ENCODE measurements at regions not wholly inside any gene's neighbourhood (a gene's known extent, or its start where the extent isn't known, plus 50 kb on each side); places are given as distances from the start of the nearest gene placed in this dataset.

DNA sequence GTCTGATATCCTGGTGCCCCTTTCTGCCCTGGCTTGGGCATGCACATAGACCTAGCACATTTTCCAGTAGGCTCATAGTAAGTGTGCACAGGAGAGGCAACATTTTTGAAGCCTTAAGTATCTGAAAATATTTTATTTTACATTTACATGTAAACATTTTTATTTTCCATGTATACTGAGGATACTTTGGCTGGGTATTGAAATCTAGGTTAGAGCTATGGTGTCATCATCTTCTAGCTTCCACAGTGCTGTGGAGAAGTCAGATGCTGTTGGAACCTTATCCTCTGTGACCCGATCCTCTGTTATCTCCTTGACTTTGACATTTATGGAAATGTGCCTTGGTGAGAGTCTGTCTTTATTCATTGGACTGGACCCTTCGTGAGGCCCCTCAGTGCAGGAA lies 74.1 kb downstream of the PLXNA1 start:
- Histone ChIP-seq H3K36me3 (ENCODE audit: insufficient read depth) (no peaks in the 10 kb centered on the region), H3F3A (replicated peaks; ENCODE audit: low read depth) (no peaks in the 10 kb centered on the region), H3K27ac (ENCODE audit: low read depth) (no peak overlapping the region), H3K4me2 (no peak overlapping the region), H3K4me1 (ENCODE audit: insufficient read depth) (no peaks in the 10 kb centered on the region), H3K9me2 (ENCODE audit: insufficient read depth) (no peaks in the 10 kb centered on the region), H3K79me2 (replicated peaks; ENCODE audit: insufficient read depth) (no peaks in the 10 kb centered on the region), H4K20me1 (replicated peaks; ENCODE audit: insufficient read depth) (no peaks in the 10 kb centered on the region), H3K27me3 (ENCODE audit: insufficient read depth) (no peaks in the 10 kb centered on the region), H2AFZ (no peak overlapping the region), H3K4me3 (no peak overlapping the region)
- H3K4me3 Mint-ChIP-seq, result no peak overlapping the region
- no peak for ATAC-seq
- peaks cover 6% of the 10 kb centered on the region for H3K27me3 Mint-ChIP-seq (ENCODE audit: insufficient read depth, low read depth, poor library complexity)
- peaks cover 4% of the 10 kb centered on the region; the same call in 2 of the 3 replicates for H3K4me1 Mint-ChIP-seq
- H3K9me3 Mint-ChIP-seq, result peaks cover 18% of the 10 kb centered on the region
- DNase-seq (ENCODE audit: low spot score), result no peak
- TF ChIP-seq STAT1 (IDR thresholded peaks at IDR 0.05; ENCODE audit: unreplicated experiment) (no peak), NANOG (IDR thresholded peaks at IDR 0.05; ENCODE audit: borderline replicate concordance) (no peak), EZH2 (IDR thresholded peaks at IDR 0.05; ENCODE audit: low read depth, unreplicated experiment) (no peak), POLR2AphosphoS5 (IDR thresholded peaks at IDR 0.05; ENCODE audit: low read depth) (no peak), JUNB (IDR thresholded peaks at IDR 0.05; ENCODE audit: unreplicated experiment) (no peak), ZNF114 (CRISPR knock-in tag; IDR thresholded peaks at IDR 0.05) (no peak), EZH2phosphoT487 (IDR thresholded peaks at IDR 0.05; ENCODE audit: unreplicated experiment) (no peak), ZNF331 (CRISPR knock-in tag; IDR thresholded peaks at IDR 0.05; ENCODE audit: low read depth) (no peak), CREB1 (CRISPR knock-in tag; IDR thresholded peaks at IDR 0.05; ENCODE audit: low read depth) (no peak)
- TF ChIP-seq, protein P1, sequence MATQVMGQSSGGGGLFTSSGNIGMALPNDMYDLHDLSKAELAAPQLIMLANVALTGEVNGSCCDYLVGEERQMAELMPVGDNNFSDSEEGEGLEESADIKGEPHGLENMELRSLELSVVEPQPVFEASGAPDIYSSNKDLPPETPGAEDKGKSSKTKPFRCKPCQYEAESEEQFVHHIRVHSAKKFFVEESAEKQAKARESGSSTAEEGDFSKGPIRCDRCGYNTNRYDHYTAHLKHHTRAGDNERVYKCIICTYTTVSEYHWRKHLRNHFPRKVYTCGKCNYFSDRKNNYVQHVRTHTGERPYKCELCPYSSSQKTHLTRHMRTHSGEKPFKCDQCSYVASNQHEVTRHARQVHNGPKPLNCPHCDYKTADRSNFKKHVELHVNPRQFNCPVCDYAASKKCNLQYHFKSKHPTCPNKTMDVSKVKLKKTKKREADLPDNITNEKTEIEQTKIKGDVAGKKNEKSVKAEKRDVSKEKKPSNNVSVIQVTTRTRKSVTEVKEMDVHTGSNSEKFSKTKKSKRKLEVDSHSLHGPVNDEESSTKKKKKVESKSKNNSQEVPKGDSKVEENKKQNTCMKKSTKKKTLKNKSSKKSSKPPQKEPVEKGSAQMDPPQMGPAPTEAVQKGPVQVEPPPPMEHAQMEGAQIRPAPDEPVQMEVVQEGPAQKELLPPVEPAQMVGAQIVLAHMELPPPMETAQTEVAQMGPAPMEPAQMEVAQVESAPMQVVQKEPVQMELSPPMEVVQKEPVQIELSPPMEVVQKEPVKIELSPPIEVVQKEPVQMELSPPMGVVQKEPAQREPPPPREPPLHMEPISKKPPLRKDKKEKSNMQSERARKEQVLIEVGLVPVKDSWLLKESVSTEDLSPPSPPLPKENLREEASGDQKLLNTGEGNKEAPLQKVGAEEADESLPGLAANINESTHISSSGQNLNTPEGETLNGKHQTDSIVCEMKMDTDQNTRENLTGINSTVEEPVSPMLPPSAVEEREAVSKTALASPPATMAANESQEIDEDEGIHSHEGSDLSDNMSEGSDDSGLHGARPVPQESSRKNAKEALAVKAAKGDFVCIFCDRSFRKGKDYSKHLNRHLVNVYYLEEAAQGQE (IDR thresholded peaks at IDR 0.05; ENCODE audit: unreplicated experiment), result no peak
- TF ChIP-seq, protein P2, sequence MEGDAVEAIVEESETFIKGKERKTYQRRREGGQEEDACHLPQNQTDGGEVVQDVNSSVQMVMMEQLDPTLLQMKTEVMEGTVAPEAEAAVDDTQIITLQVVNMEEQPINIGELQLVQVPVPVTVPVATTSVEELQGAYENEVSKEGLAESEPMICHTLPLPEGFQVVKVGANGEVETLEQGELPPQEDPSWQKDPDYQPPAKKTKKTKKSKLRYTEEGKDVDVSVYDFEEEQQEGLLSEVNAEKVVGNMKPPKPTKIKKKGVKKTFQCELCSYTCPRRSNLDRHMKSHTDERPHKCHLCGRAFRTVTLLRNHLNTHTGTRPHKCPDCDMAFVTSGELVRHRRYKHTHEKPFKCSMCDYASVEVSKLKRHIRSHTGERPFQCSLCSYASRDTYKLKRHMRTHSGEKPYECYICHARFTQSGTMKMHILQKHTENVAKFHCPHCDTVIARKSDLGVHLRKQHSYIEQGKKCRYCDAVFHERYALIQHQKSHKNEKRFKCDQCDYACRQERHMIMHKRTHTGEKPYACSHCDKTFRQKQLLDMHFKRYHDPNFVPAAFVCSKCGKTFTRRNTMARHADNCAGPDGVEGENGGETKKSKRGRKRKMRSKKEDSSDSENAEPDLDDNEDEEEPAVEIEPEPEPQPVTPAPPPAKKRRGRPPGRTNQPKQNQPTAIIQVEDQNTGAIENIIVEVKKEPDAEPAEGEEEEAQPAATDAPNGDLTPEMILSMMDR (conservative IDR thresholded peaks at IDR 0.05; ENCODE audit: low read depth in 2 of 2), result no peak
- TF ChIP-seq, protein P3, sequence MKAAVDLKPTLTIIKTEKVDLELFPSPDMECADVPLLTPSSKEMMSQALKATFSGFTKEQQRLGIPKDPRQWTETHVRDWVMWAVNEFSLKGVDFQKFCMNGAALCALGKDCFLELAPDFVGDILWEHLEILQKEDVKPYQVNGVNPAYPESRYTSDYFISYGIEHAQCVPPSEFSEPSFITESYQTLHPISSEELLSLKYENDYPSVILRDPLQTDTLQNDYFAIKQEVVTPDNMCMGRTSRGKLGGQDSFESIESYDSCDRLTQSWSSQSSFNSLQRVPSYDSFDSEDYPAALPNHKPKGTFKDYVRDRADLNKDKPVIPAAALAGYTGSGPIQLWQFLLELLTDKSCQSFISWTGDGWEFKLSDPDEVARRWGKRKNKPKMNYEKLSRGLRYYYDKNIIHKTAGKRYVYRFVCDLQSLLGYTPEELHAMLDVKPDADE (IDR thresholded peaks at IDR 0.05), result no peak
- H3K36me3 Mint-ChIP-seq (ENCODE audit: low read depth), result peaks cover 11% of the 10 kb centered on the region; the same call in 2 of the 3 replicates
- H3K27ac Mint-ChIP-seq, result no peak overlapping the region

All from GM23338 (cell line).